CD4-positive, alpha-beta T cell treated with Interleukin-1 beta for 1 hour (primary cell): ENCODE measurements at regions not wholly inside any gene's neighbourhood (a gene's known extent, or its start where the extent isn't known, plus 50 kb on each side); places are given as distances from the start of the nearest gene placed in this dataset.
"Not testable (repeated sequence)": the region's sequence is repeated elsewhere in the genome, so short reads cannot be mapped to it uniquely, and the experiment has no call there.

Source experiments
- DNase-seq, 2 donors: peaks; one replicate each; pipeline ENCODE4 v3.0.0-alpha.2; 2020 to 2022

DNA sequence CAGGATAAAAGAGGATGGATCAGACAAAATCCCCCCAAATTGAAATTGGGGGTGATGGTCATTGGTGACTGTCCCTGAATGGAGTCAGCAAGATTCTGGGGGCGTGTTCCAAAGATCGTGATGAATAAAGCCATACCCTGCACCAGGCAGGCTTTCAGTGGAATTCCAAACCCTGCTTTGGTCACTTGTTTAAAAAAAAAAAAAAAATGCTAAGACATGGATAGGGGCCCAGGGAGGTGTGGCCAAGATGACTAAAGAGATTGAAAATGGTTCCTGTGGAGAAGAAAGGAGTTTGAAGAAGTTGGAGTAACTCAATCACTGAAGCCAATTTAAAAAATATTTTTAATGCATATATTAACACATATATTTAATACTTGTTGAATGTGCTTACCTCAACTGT lies 161.4 kb upstream of the KCNG1 start:
- DNase-seq = no peak

DNA sequence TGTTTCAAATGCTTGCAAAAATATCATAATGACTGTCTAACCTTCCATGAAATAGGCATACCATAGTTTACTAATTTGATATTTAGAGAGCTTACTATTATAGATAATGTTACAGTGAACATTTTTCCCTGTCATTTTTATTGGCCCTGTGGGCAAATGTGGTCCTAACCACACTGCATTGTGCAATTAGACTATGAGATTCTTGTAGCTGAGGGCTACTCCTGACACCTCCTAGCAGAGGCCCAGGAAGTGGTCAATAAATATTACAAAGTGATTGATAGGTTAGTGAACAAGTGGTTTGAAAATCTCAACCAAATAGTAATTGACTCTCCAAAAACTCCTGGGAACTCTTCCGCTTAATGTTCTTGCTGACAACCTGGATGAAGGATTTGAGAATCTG lies 160.5 kb upstream of the KCNG1 start:
- DNase-seq = no peak

DNA sequence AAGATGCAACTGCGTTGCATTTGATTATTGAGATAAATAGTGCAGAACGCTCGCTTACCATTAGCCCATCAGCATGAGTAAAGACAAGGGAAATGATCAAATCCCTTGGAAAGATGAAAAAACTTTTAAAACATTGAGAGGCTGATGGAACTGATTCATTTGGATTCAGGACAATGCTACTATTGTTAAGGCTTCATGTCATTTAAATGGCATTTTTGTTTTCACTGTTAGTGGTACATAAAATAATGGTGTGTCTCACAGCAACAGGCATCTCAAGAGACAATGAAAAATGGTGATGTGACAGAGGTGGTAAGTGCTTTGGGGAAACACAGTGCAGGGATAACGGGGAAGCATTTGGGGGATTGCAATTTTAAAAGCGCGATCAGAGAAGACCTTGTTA lies 159.7 kb upstream of the KCNG1 start:
- no peak for DNase-seq

DNA sequence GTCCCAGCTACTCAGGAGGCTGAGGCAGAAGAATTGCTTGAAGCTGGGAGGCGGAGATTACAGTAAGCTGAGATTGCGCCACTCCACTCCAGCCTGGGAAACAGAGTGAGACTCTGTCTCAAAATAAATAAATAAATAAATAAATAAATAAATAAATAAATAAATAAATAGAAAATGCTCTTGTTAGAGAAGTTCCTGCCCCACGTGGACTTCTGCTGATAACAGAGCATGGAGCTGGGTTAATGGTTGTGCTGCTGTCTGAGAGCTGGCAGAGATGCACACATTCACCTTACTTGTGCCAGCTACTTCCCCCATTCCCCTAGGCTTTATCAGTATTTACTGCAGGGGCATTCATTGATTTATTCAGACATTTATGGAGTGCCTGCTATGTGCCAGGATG lies 155.2 kb upstream of the KCNG1 start:
- DNase-seq = no peak

DNA sequence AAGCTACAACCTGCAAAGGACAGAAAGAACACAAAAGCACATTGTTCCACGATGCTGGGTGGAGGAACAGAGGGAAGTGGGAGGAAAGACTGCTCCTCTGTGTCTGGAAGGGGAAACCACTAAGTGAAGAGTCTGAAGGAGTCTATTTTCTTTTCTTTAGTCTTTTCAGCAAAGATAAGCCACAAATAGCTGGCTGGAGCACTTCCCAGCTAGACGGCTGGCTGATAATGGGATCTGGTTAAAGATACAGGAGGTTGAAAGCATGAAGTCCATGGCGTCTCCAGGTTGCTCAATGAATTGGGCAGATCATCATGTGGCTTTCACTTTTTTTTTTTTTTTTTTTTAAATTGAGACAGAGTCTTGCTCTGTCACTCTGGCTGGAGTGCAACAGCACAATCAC lies 154.0 kb upstream of the KCNG1 start:
- DNase-seq = no peak

DNA sequence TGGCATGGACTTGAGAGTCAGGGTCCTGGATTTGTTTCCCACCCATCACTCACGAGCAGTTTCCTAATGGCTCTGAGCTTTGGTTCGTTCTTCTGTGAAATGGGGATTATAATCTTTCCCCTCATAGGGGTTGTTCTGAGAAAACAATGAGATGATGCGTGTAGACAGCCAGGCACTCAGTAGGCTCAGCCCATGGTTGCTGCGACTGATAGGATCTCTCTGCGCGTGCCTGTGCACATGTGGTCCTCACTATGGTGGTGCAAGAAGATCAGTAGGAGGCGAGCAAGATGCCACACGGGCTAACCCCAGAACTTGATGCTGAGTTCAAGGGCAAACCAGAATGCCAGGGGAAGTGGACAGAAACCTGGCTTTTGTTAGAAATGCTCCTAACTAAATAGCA lies 153.5 kb upstream of the KCNG1 start:
- DNase-seq = no peak

DNA sequence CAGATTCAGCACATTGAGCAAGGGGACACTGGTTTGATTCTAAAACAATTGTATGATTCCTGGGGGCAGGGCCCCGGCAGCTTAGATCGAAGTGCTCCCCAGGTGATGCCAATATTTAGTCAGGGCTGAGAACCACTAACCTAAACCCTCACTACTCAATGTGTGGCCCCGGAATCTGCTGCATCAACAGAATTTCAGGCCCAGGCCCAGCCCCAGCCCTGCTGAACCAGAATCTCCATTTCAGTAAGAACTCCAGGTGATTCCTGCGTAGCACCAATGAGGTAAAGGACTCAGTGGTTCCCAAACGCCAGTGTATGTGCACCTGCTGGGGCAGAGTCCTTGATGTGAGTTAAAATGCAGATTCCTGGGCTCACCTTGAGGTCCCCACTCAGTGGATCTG lies 152.8 kb upstream of the KCNG1 start:
- no peak for DNase-seq

DNA sequence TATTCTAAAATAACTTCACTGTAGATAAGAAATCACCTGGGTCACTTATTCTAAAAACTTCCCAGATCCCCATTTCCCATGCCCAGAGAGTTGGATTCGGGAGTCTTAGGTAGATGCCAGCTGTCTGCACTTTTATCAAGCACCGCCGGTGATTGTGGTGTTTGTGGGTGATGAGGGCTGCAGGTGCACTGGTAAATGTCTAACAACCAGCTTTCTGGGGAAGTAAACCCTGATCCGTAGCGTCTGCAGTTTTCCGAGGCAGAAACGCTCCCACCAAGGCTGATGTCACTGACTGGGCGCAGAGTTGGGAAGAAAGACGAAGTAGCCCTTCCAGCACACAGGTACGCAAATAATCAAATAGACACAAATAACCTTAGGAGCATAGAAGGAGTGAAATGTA lies 152.2 kb upstream of the KCNG1 start:
- DNase-seq = no peak

DNA sequence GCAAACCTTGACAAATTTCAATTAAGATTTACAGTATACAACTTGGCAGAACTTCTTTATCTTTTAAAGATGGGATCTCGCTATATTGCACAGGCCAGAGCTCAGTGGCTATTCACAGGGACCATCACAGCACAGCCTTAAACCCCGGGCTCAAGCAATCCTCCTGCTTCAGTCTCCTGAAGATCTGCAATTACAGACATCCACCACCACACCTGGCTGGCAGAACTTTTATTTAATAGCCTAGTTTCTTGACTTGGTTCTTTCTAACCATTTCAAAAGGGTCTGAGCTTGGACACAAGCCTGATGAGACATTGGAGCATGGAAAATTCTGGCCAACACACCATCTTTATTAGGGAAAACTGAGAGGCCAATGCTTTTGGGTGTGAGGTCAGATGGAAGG lies 151.6 kb upstream of the KCNG1 start:
- no peak for DNase-seq

DNA sequence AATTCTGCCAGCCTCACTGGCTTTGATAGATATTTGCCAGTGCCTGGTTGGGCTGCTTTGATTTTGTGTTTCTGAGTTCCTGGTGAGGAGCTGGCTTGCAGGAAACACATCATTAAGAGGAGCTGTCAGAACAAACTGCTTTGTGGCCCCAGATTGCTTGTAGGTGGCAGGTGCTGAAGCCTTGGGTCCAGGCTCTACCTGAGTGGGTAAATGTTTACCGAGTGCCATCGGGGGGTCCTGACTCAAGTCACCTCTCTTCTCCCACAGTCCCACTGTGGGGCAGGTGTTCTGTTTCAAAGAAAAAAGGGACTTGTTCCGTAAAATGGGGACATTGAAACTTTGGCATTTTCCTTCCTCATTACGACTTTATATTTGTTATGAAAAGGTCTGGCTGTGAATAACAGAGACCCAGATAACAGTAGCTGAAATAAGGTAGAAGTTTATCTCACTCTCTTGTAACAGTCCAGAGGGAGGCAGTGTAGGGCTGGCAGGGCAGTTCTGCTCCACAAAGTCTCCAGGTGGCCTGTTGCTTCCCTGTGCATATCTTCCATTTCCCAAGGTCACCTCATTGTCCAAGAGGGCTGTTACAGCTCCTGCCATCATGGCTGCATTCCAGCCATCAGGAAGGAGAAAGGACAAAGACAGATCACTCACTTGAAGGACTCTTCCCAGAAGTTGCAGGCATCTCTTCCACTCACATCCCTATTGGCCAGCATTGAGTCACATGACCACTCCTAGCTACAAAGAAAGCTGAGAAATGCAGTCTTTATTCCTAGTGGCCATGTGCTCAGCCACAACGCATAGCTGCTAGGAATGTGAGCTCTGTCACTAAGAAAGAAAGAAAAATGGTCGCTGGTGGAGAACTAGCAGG lies 149.9 kb upstream of the KCNG1 start:
- no peak for DNase-seq

DNA sequence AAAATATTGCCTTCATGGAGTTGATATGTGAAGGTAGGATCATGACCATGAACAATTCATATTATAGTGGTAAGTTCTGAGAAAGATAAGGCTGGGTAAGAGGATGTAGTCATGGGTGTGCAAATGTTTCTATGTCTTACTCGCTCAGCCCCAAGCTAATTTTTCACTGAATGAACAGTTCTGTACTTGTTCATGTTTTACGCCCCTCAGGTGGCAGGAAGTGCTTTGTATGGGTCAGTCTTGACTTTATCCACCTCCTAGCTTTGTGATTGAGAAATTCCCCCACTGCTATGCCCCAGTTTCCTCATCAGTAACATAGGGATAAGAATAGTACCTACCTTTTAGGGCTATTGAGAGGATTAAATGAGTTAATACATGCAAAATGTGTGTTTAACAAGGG lies 148.2 kb upstream of the KCNG1 start:
- no peak for DNase-seq

DNA sequence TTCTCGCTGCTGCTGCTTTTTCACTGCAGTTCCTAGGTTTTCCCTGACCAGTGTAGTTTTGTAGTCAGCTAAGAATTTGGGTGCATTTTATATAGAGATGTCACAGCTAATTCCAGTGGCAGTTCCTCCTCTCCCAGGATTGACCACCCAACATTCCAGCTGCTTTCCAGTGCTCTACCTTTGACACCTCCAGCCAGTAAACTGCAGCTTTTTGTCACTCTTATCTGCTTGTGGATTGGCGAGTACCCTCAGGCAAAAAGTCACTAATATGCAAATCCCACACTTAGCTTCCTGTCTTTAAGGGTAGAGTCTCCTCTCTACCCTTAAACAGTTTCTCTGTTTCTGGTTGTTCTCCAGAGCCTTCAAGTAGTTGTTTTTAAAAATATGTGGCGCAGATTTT lies 146.9 kb upstream of the KCNG1 start:
- no peak for DNase-seq

DNA sequence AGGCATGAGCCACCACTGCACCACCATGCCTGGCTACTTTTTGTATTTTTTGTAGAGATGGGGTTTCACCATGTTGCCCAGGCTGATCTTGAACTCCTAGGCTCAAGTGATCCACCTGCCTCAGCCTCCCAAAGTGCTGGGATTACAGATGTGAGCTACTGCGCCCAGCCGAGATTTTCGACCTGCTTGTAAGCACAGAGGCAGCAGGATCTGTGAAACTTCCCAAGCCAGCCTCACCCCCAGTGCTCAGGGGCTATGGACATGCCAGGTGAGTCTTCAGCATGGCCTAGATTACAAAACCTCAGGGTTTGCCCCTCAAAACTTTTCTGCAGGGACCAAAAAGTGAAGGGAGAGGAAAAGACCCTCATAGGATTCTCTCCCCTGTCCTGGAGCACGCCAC lies 145.0 kb upstream of the KCNG1 start:
- not testable (repeated sequence) for DNase-seq

DNA sequence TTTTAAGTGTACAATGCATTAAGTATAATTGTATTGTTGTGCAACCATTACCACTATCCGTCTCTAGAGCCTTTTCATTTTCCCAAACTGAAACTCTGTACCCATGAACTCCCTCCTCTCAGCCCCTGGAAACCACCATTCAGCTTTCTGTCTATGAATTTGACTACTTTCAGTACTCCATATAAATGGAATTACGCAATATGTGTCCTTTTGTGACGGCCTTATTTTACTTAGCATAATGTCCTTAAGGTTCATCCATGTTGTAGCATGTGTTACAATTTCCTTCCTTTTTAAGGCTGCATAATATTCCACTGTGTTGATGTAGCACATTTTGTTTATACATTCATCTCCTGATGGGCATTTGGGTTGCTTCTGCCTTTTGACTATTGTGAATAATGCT lies 143.6 kb upstream of the KCNG1 start:
- no peak for DNase-seq

DNA sequence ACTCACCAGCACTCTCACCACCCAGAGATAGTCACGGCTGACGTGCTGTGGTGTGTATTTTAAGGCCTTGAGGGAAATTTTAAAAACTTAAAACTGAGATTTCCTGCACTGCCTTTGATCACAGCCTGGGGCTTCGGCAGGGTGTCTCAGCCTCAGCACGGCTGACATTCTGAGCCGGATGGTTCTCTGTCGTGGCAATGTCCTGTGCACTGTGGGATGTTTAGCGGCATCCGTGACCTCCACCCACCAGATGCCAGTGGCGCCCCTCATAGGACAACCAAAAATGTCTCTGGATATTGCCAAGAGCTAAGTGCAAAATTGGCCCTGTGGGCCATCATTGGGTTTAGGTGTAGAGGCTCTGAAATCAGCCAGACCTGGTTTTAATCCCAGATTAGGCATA lies 142.2 kb upstream of the KCNG1 start:
- no peak for DNase-seq

DNA sequence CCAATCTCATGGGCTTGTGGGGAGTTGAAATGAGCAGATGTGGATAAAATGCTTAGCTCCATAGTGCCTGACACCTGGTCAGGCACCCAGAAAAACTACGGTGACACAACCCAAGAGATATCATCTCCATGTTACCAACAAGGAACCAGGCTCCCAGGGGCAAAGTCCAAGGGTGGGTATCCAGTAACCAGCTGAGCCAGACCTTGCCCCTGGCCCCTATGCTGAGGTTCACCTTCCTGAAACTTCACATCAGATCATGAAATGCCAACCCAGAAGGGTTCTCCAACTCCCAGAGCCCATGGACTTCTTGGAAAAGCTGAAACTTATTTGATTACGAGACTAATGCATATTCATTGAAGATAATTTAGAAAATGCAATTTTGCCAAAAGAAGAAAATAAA lies 141.8 kb upstream of the KCNG1 start:
- DNase-seq = no peak

DNA sequence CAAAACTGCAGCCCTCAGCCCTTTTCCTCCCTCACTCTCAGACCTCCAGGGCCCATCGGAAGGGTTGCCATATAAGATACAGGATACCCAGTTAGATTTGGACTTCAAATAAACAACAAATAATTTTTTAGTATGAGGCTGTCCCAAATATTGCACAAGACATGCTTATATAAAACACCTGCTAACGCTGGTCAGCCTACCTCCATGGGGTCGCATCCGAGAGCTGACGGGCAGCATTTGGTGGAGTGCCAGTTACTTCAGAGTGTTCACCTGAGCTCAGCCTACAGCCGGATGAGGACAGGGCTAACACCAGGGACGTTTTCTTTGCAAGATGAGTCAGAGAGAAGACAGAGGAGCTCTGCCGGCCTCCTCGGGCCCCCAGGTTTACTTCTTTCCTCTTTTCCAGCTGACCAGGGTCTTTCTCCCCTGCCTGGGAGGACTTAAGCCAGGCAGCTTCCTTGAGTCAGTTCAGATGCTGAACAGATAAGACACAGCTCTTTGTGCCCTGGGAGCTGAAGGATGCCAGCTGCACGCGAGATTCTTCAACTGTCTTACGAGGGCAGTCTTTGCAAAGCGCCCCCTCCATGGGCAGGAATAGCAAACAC lies 141.2 kb upstream of the KCNG1 start:
- DNase-seq = no peak

DNA sequence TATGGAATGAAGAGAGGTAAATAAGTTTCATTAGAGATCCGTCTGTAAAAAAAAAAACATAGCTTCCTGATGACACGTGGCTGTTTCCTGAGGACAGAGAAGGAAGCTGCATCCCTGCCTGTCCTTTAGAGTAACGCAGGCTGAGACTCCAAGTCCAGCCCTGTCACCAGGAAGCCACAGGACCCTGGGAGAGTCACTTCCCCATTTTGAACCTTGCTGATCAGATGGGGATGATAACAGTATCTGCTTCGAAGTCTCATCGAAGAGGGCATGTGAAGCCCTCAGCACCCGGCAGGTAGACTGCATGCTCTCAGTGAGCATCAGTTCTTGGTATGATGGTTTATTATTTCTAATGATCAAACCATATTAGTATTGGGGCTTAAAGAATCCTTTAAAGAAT lies 139.1 kb upstream of the KCNG1 start:
- no peak for DNase-seq

DNA sequence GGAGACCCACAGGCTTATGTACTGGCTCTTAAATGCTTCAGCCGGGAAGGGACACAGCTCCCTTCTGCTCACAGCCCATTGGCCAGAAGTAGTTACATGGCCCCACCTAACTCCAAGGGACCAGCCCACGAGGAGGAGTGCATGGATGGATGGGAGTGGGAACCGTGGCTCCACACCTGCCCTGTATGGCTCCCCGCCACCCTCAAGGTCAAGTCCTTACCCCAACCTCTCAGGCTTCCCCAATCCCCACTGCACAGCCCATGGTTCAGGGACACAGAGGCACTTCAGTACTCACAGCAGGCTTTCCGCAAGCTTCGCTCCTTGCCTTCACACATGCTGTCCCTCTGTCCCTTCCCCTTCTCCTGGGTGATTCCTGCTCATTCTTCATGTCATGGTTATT lies 137.9 kb upstream of the KCNG1 start:
- DNase-seq = no peak

DNA sequence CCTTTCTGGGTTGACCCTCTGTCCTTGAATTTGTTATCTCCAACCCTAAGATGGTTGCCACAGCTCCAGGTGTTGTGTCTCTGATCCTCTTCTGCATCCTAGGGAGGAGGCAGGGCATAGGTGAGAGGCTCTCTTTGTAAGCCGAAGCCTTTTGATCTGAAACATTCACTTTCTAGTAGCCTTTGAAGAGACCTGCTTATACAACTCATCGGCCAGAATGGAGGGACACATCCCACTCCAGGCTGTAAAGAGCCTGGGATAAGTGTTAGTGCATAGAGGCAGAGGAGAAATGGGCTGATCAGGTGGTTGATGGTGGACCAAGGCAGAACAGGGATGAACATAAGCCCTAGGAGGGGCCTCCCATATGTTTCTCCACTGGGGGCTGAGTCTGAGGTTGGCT lies 137.1 kb upstream of the KCNG1 start:
- no peak for DNase-seq

DNA sequence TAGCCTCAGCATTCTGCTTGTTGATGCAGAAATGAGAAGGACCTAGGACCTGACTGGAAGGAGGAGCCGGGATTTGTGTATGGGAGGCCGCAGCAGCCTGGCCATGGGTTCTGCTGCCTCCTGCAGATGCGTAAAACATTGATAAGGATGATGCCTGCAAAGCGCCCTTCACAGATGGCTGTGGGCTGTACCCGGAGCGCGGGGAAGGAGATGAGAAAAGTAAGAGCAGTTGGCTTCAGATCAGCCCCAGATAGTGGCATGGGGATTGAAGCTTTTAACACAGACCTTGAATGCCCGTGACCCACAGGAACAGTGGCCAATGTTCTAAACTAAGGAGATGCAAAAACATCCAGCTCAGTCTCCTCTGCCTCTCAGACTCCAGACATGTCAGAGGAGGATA lies 136.4 kb upstream of the KCNG1 start:
- DNase-seq = no peak

DNA sequence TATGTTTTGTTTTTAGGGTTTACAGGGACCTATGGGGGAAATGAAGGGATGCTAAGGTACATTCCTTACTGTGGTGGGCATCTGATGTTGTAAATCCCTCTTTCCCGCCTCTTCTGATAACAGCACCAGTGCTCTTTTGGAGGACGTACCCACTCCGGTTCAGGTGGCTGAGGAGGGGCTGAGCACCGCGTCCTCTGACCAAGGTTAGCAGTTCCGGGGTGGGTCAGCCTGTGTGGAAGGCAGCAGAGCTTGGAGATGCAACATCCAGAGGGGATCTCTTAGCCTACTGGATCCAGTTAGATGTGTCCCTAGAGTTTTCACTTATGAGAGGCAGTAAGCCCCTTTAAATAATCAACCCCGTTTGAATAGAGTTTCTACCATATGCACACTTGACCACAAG lies 135.3 kb upstream of the KCNG1 start:
- DNase-seq = no peak

DNA sequence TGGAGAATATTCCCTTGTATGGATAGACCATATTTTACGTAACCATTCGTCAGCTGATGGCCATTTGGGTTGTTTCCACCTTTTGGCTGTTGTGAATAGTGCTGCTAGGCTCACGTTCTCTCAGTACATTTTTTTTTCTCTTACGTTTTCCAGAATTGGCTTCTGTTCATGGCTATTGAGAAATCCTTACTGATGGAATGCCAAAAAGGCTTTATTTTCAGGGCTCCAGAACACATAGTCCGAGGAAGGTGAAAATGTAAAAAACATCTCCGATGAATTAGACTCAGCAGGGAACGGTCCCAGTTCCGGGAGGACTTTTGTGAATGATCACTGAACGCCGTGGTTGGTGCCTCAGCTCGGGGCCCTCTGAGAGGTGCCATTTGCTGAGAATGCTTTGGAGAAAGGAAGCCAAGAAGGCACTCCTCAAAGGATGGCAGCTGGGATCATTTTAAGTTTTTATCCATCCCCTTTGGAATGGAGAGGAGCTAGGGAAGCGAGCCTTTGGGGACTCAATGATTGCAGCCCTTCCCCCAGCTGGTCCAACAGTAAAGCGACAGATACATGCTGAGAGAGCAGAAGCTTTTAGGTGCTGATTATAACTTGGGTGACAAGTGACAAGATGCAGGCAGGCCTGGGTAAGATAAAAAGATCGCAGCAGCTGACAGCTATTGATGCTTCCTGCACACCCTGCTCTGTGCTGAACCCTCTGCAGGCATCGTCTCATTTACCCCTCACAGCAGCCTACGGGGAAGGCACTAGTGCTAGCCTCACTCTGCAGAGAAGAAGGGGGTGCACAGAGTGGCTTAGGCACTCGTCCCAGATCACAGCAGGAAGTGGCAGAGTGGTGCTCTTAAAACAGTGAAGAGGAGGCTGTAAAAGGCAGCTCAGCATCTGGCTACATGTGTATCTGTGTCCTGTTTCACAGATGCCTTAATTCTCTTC lies 133.4 kb upstream of the KCNG1 start:
- no peak for DNase-seq
